ENCODE measurements at regions not wholly inside any gene's neighbourhood (a gene's known extent, or its start where the extent isn't known, plus 50 kb on each side); places are given as distances from the start of the nearest gene placed in this dataset.

- POLR2A ChIA-PET = no interaction called here
- TF ChIP-seq CTCF (IDR thresholded peaks at IDR 0.05; ENCODE audit: control extremely low read depth, extremely low read depth, low read depth, missing control alignments) = no peak
- no peak for DNase-seq (ENCODE audit: extremely low spot score)
- CTCF ChIA-PET = no interaction called here
Observed at GRCh38 chr12:67504026-67504425, 144.5 kb upstream of the DYRK2 start.

GRCh38 chr12:67506739-67507138 lies 141.8 kb upstream of the DYRK2 start:
- DNase-seq (ENCODE audit: extremely low spot score) = no peak
- no peak for TF ChIP-seq CTCF (IDR thresholded peaks at IDR 0.05; ENCODE audit: control extremely low read depth, extremely low read depth, low read depth, missing control alignments)
- CTCF ChIA-PET = interaction anchor here (1.0 kb wide), 1 partner anchor 23 kb away, joined by 3 read pairs; no protein-coding TSS in a partner anchor
- POLR2A ChIA-PET = no interaction called here

- ChIA-PET POLR2A (no interaction called here), CTCF (no interaction called here)
- TF ChIP-seq CTCF (IDR thresholded peaks at IDR 0.05; ENCODE audit: control extremely low read depth, extremely low read depth, low read depth, missing control alignments) = no peak
- DNase-seq (ENCODE audit: extremely low spot score) = no peak
Observed at GRCh38 chr12:67508830-67509229, 139.7 kb upstream of the DYRK2 start.

- CTCF ChIA-PET = no interaction called here
- no peak for TF ChIP-seq CTCF (IDR thresholded peaks at IDR 0.05; ENCODE audit: control extremely low read depth, extremely low read depth, low read depth, missing control alignments)
- POLR2A ChIA-PET = no interaction called here
- no peak for DNase-seq (ENCODE audit: extremely low spot score)
Observed at GRCh38 chr12:67509666-67510386, 138.7 kb upstream of the DYRK2 start.

GRCh38 chr12:67512061-67512460 lies 136.5 kb upstream of the DYRK2 start:
- DNase-seq (ENCODE audit: extremely low spot score) = no peak
- no peak for TF ChIP-seq CTCF (IDR thresholded peaks at IDR 0.05; ENCODE audit: control extremely low read depth, extremely low read depth, low read depth, missing control alignments)
- ChIA-PET CTCF (interaction anchor here (1.0 kb wide), 1 partner anchor 12 kb away, joined by 3 read pairs; no protein-coding TSS in a partner anchor), POLR2A (no interaction called here)

GRCh38 chr12:67514502-67514901 lies 134.0 kb upstream of the DYRK2 start:
- ChIA-PET POLR2A (no interaction called here), CTCF (interaction anchor here (1.2 to 1.4 kb wide), 2 partner anchors 9 kb away, joined by 3 read pairs; no protein-coding TSS in a partner anchor)
- DNase-seq (ENCODE audit: extremely low spot score) = no peak
- no peak for TF ChIP-seq CTCF (IDR thresholded peaks at IDR 0.05; ENCODE audit: control extremely low read depth, extremely low read depth, low read depth, missing control alignments)

Measured in GM10248 (cell line).